T1000 (cell line): ENCODE measurements at regions not wholly inside any gene's neighbourhood (a gene's known extent, or its start where the extent isn't known, plus 50 kb on each side); places are given as distances from the start of the nearest gene placed in this dataset.

Experiments
- DNase-seq: peaks from one replicate; lab custom pipeline; 2025; ENCODE audit warnings: mixed read lengths; lab: John Stamatoyannopoulos, UW

GRCh38 chrX:39805022-39805421, 292.7 kb downstream of the BCOR start:
- DNase-seq = no peak

GRCh38 chrX:39805825-39806224, 291.9 kb downstream of the BCOR start:
- no peak for DNase-seq

- DNase-seq = peak; percentile 8
Measured at GRCh38 chrX:39808471-39808917, 289.3 kb downstream of the BCOR start.

GRCh38 chrX:39809331-39809730, 288.4 kb downstream of the BCOR start:
- peak; percentile 12 for DNase-seq

GRCh38 chrX:39810901-39811300, 286.9 kb downstream of the BCOR start:
- no peak for DNase-seq

DNA sequence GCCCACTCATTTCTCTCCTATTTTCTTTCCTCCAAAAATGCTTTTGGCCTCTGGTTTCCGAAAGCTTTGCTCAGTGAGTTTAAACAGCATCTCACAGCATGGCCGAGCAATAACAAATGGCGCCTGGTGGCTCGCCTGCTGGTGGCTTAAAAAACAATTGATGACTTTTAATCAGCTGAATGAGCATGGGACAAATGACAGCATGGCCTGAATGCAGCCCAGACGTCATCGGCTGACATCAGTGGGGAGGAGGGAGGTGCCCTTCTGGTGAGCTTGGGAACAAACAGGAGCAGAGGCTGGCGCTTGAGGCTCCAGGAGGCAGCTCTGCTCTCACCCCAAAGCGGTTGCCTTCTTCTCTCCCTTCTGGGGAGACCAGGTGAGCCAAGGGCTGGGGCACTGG, 286.4 kb downstream of the BCOR start:
- no peak for DNase-seq

DNA sequence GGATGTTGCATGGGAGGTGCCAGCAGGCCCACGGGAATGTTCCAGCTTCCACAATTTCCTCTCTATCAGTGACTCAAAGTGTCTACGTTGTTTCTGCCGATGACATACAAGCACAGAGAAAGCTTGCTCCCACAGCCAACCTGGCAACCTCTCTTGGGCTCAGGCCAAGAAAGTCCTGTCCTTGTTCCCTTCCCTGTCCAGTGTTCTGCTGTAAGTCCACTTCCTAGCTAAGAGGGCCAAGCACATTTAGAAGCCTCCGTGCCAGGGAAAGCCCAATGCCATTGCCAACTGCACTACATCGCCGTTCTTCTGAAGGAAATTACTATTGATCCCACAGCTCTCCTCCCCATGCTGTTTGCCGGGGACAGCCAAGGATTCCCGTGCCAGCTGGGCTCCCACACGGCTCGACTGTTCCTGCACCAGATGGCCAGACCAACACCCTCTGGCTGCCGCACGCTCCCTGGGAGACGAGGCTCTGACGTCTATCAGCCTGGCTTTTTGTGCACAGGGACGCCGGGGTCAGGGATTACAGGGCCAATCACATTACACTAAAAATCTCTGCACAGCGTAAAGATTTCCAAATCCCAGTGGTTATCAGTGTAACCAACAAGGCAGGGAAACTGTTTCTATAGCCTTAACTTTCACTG, 284.0 kb downstream of the BCOR start:
- DNase-seq = no peak

DNA sequence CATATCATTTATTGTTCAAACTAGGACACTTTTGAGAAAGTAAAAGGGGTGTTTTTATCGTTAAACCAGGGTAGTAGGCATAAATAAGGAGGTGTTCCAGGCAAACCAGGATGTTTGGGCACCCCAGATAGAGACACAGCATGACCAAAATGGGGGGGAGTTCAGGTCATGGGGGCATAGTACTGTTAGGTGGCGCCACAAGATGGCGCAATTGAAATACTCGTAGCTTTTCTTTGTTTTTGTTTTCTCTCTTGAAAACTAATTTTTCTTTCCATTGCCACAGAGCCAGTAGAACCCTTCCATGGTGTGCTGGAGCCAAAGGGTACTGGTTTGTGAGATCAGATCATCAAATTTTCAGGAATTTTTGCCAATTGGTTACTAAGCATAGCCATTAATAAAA, 283.4 kb downstream of the BCOR start:
- DNase-seq = peak; percentile 1

DNA sequence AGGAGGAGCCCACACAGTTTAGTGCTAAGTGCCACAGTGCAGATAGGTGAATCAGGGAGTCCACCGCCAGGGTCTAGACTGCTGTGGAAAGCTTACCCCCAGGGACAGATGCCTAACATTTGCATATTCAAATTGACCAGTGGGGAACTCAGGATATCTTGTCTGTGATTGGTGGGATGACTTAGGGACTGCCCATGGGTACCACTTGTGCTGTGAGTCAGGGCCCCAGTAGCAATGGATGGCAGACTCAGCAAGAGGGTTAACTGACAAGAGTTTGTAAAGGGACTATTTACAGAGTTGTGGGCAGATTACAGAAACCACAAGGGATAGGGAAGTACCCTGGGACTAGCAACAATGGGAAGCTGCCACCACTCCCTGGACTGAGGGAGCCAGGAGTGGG, 282.1 kb downstream of the BCOR start:
- peak; percentile 9 for DNase-seq

GRCh38 chrX:39816871-39817731, 280.7 kb downstream of the BCOR start:
- DNase-seq = no peak

GRCh38 chrX:39817754-39818470, 279.8 kb downstream of the BCOR start:
- DNase-seq = no peak

DNA sequence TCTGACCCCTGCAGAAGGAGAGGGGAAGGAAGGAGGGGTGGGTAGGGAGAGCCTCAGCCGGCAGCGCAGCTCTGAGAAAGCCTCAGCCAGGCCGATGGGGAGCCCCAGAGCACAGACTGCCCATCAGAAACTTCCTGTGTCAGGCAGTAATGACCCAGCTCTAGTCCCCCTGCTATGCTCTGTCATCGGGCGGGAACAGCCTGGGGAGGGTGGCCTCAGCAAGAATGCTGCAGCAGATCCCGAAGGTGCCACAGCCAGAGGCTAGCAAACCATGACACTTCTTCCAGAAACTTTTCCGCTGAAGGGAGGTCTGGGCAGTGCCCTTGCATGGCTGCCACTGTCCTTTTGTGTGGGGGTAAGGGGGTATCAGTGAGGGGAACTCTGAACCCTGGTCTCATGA, 279.0 kb downstream of the BCOR start:
- DNase-seq = no peak

GRCh38 chrX:39819921-39820849, 277.6 kb downstream of the BCOR start:
- no peak for DNase-seq

GRCh38 chrX:39820938-39821708, 276.6 kb downstream of the BCOR start:
- no peak for DNase-seq

- no peak for DNase-seq
Measured at GRCh38 chrX:39821709-39822095, 276.1 kb downstream of the BCOR start.

- no peak for DNase-seq
Measured at GRCh38 chrX:39822133-39822748, 275.5 kb downstream of the BCOR start.

GRCh38 chrX:39823424-39823823, 274.3 kb downstream of the BCOR start:
- DNase-seq = no peak

- DNase-seq = no peak
Measured at GRCh38 chrX:39823854-39824253, 273.9 kb downstream of the BCOR start.

DNA sequence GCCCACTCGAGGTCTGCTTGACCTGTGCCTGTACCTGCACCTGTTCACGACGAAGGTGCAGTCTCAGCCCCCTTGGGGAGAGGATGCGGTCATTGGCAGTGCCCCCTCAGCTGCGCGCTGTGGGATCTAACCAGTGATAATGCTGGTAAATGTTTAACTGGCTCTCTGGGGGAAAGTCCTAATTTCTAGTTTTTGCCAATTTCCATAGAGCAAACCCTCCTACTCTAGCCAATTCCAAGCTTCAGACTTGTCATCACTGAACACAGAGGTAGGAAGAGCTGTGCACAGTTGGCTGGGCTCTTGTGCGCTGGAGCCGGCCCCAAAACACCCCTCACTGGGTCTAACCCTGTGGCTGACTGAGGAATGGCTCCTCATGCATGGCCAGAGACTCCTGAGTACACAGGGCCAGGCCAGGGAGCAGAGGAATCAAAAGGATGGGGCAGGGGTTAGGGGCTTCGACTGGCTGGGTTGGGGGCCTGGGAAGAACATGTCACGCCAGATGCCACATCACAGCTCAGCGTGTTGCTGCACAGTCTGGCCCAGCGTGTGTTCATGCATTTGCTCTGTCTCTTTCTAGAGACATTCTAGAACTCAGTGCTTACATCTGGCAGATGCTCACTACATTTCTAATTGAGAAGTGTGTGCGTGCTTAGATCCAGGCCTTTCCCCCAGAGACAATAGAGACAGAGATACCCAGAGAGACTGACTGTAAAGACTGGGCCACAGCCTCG, 270.8 kb downstream of the BCOR start:
- no peak for DNase-seq

DNA sequence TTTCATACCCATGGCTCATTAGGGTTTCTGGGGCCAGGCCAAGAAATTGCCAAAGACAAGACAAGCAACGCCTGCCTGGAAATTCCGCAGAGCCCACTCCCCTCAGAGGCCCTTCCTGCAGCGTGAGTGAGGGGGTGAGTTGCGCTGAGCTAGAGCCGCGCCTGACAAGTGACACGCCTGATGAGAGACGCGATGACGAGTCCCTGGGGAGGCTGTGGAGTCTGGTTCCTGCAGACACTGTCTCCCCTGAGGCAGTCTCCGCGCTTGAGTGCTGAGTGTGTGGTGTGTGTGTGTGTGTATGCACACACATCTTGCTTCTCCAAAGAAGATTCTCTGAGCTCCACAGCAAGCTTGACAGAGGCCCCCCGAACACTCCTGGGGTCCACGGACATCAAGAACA, 269.8 kb downstream of the BCOR start:
- DNase-seq = no peak
